Renal cortical epithelial cell (primary cell): ENCODE measurements at regions not wholly inside any gene's neighbourhood (a gene's known extent, or its start where the extent isn't known, plus 50 kb on each side); places are given as distances from the start of the nearest gene placed in this dataset.

Experiments
- DNase-seq: peaks from one replicate; pipeline ENCODE4 v3.0.0-alpha.2; 2011; ENCODE audit warnings: low read depth

- DNase-seq, result no peak
Measured at GRCh38 chr9:121550041-121550440, 50.4 kb upstream of the GGTA1 start.

- peak; percentile 34 for DNase-seq
Measured at GRCh38 chr9:121550569-121551512, 51.2 kb upstream of the GGTA1 start.

GRCh38 chr9:121551985-121552753, 52.5 kb upstream of the GGTA1 start:
- no peak for DNase-seq

GRCh38 chr9:121556082-121556481, 56.4 kb upstream of the GGTA1 start:
- no peak for DNase-seq

- peak; percentile 99 for DNase-seq
Measured at GRCh38 chr9:121556580-121556979, 56.9 kb upstream of the GGTA1 start.

- DNase-seq, result peak; percentile 92
Measured at GRCh38 chr9:121557581-121558447, 58.2 kb upstream of the GGTA1 start.

GRCh38 chr9:121558473-121558872, 58.8 kb upstream of the GGTA1 start:
- no peak for DNase-seq

- peak; percentile 86 for DNase-seq
Measured at GRCh38 chr9:121559183-121559582, 59.5 kb upstream of the GGTA1 start.

GRCh38 chr9:121560921-121561320, 61.3 kb upstream of the GGTA1 start:
- DNase-seq, result no peak

- peak; percentile 27 for DNase-seq
Measured at GRCh38 chr9:121561385-121562222, 62.0 kb upstream of the GGTA1 start.

GRCh38 chr9:121562301-121562700, 62.7 kb upstream of the GGTA1 start:
- DNase-seq, result no peak

- DNase-seq, result no peak
Measured at GRCh38 chr9:121563425-121563824, 63.8 kb upstream of the GGTA1 start.

- no peak for DNase-seq
Measured at GRCh38 chr9:121563881-121564460, 64.3 kb upstream of the GGTA1 start.

- DNase-seq, result no peak
Measured at GRCh38 chr9:121564504-121565260, 65.0 kb upstream of the GGTA1 start.

GRCh38 chr9:121566481-121567465, 67.1 kb upstream of the GGTA1 start:
- DNase-seq, result peak; percentile 35

GRCh38 chr9:121567500-121568342, 68.1 kb upstream of the GGTA1 start:
- no peak for DNase-seq
